ENCODE measurements at regions not wholly inside any gene's neighbourhood (a gene's known extent, or its start where the extent isn't known, plus 50 kb on each side); places are given as distances from the start of the nearest gene placed in this dataset.
A peak's percentile ranks its signal among the peaks of the same experiment; 100 is the strongest.

GRCh38 chr2:212945526-212945925 is 205.9 kb downstream of the IKZF2 start:
- Histone ChIP-seq H3K14ac (ENCODE audit: insufficient read depth, low read length) (no peak overlapping the region), H2AK5ac (ENCODE audit: insufficient read length, low read length) (no peak overlapping the region), H3K79me2 (ENCODE audit: insufficient read depth, low read length) (no peaks in the 10 kb centered on the region), H2BK120ac (ENCODE audit: low read depth, low read length, poor library complexity, severe bottlenecking) (no peak overlapping the region), H2BK12ac (ENCODE audit: insufficient read length, low read depth, low read length) (no peak overlapping the region), H4K8ac (replicated peaks; ENCODE audit: insufficient read length, low read depth, low read length) (no peak overlapping the region), H3K4ac (ENCODE audit: low read depth, low read length) (no peak overlapping the region), H3T11ph (ENCODE audit: low read length) (no peak overlapping the region), H2BK15ac (ENCODE audit: low read depth, low read length) (no peak overlapping the region), H3K9me3 (ENCODE audit: control insufficient read depth, low read depth, low read length) (no peaks in the 10 kb centered on the region), H3K18ac (ENCODE audit: insufficient read length, low read depth, low read length) (no peak overlapping the region), H3K23ac (ENCODE audit: insufficient read length, low read depth, low read length) (no peak overlapping the region), H4K91ac (ENCODE audit: insufficient read length, low read depth, low read length) (no peak overlapping the region), H3K56ac (ENCODE audit: insufficient read length, low read depth, low read length) (no peak overlapping the region), H3K27ac (ENCODE audit: insufficient read length, low read depth, low read length) (no peak overlapping the region), H3K27me3 (ENCODE audit: insufficient read depth, low read length) (no peaks in the 10 kb centered on the region), H3K4me2 (ENCODE audit: insufficient read depth, insufficient read length, low read length) (no peak overlapping the region), H3K4me1 (ENCODE audit: insufficient read depth, low read length) (peaks cover 6% of the 10 kb centered on the region; the same call in 1 of the 2 replicates), H4K5ac (ENCODE audit: insufficient read length, low read depth, low read length) (no peak overlapping the region), H3K9ac (ENCODE audit: extremely low read depth, insufficient read length, low read length) (no peak overlapping the region), H2BK5ac (ENCODE audit: insufficient read length, low read length) (no peak overlapping the region), H3K79me1 (ENCODE audit: insufficient read depth, low read depth, low read length, poor library complexity, severe bottlenecking) (no peaks in the 10 kb centered on the region), H2BK20ac (ENCODE audit: low read depth, low read length, poor library complexity, severe bottlenecking) (no peak overlapping the region), H2AFZ (ENCODE audit: low read length) (no peak overlapping the region), H4K20me1 (ENCODE audit: control insufficient read depth, insufficient read depth, insufficient read length) (no peaks in the 10 kb centered on the region), H3K23me2 (ENCODE audit: insufficient read length, low read depth, low read length, poor library complexity, severe bottlenecking) (no peaks in the 10 kb centered on the region)
- WGBS (ENCODE audit: extremely low coverage, insufficient read length, low lambda C conversion rate), result no CpG with 5 or more reads among the region's 3 CpGs
- no peak for DNase-seq
- Mint-ChIP-seq H3K4me1 (peaks cover 18 to 22% of the 10 kb centered on the region in 2 experiments), H3K27me3 (ENCODE audit: low read depth) (no peaks in the 10 kb centered on the region; the same call in 1 of the 2 replicates), H3K9me3 (no peaks in the 10 kb centered on the region), H3K4me3 (no peak overlapping the region), H3K27ac (peak overlapping the region in 1 of 3 experiments; percentile 41; a peak in 1 of 7 replicates), H3K36me3 (ENCODE audit: insufficient read depth in 1 of 3, low read depth in 3 of 3) (no peaks in the 10 kb centered on the region)
- TF ChIP-seq, protein P1, sequence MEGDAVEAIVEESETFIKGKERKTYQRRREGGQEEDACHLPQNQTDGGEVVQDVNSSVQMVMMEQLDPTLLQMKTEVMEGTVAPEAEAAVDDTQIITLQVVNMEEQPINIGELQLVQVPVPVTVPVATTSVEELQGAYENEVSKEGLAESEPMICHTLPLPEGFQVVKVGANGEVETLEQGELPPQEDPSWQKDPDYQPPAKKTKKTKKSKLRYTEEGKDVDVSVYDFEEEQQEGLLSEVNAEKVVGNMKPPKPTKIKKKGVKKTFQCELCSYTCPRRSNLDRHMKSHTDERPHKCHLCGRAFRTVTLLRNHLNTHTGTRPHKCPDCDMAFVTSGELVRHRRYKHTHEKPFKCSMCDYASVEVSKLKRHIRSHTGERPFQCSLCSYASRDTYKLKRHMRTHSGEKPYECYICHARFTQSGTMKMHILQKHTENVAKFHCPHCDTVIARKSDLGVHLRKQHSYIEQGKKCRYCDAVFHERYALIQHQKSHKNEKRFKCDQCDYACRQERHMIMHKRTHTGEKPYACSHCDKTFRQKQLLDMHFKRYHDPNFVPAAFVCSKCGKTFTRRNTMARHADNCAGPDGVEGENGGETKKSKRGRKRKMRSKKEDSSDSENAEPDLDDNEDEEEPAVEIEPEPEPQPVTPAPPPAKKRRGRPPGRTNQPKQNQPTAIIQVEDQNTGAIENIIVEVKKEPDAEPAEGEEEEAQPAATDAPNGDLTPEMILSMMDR (conservative IDR thresholded peaks at IDR 0.05), result no peak
